Type B pancreatic cell (in vitro differentiated cells): ENCODE measurements at regions not wholly inside any gene's neighbourhood (a gene's known extent, or its start where the extent isn't known, plus 50 kb on each side); places are given as distances from the start of the nearest gene placed in this dataset.

Experiments used
- DNase-seq: peaks from one replicate; pipeline ENCODE4 v3.0.0; 2021; ENCODE audit warnings: mixed read lengths; ENCODE audit not compliant: unreplicated experiment; ENCODE audit errors: extremely low spot score
- H3K27ac Mint-ChIP-seq: 2 replicates; pipeline ENCODE4 v1.8.0; 2021; ENCODE audit warnings: mild to moderate bottlenecking, mixed read lengths
- H3K27me3 Mint-ChIP-seq: 2 replicates; pipeline ENCODE4 v1.8.0; 2021; ENCODE audit warnings: mixed read lengths
- H3K36me3 Mint-ChIP-seq: 2 replicates; pipeline ENCODE4 v1.8.0; 2021; ENCODE audit warnings: mixed read lengths
- H3K4me1 Mint-ChIP-seq: one replicate; pipeline ENCODE4 v1.8.0; 2021; ENCODE audit warnings: mixed read lengths; ENCODE audit not compliant: unreplicated experiment
- H3K4me3 Mint-ChIP-seq: 2 replicates; pipeline ENCODE4 v1.8.0; 2021; ENCODE audit warnings: mild to moderate bottlenecking, mixed read lengths
- H3K9me3 Mint-ChIP-seq: 2 replicates; pipeline ENCODE4 v1.8.0; 2021; ENCODE audit warnings: mixed read lengths
- CTCF ChIP-seq: fragments of 200-600 bp; sonication (generic); conservative IDR thresholded peaks from 2 replicates; pipeline ENCODE4 v1.5.0; 2021; ENCODE audit warnings: antibody characterized with exemption, mild to moderate bottlenecking

GRCh38 chr22:47883757-47884156 is 1121.3 kb downstream of the TBC1D22A start:
- no peak for TF ChIP-seq CTCF
- Mint-ChIP-seq H3K4me1 (no peaks in the 10 kb centered on the region), H3K27ac (no peak overlapping the region), H3K36me3 (no peaks in the 10 kb centered on the region), H3K9me3 (no peaks in the 10 kb centered on the region), H3K27me3 (no peaks in the 10 kb centered on the region), H3K4me3 (no peak overlapping the region)
- no peak for DNase-seq

- Mint-ChIP-seq H3K27me3 (no peaks in the 10 kb centered on the region), H3K36me3 (no peaks in the 10 kb centered on the region)
These were observed 1116.9 kb downstream of the TBC1D22A start for GRCh38 chr22:47879346-47879745.

GRCh38 chr22:47878460-47878859 is 1116.0 kb downstream of the TBC1D22A start:
- Mint-ChIP-seq H3K4me3 (no peak overlapping the region), H3K27ac (no peak overlapping the region), H3K9me3 (no peaks in the 10 kb centered on the region), H3K27me3 (no peaks in the 10 kb centered on the region), H3K36me3 (no peaks in the 10 kb centered on the region), H3K4me1 (no peaks in the 10 kb centered on the region)
- no peak for DNase-seq
- no peak for TF ChIP-seq CTCF

More at GRCh38 chr22:47879346-47879745, 1116.9 kb downstream of the TBC1D22A start:
- H3K4me3 Mint-ChIP-seq, result no peak overlapping the region
- no peak for DNase-seq
- no peak for TF ChIP-seq CTCF
- no peaks in the 10 kb centered on the region for H3K4me1 Mint-ChIP-seq
- H3K27ac Mint-ChIP-seq, result no peak overlapping the region
- no peaks in the 10 kb centered on the region for H3K9me3 Mint-ChIP-seq

- no peak for DNase-seq
- Mint-ChIP-seq H3K27ac (no peak overlapping the region), H3K9me3 (no peaks in the 10 kb centered on the region), H3K27me3 (no peaks in the 10 kb centered on the region), H3K36me3 (no peaks in the 10 kb centered on the region), H3K4me3 (no peak overlapping the region), H3K4me1 (no peaks in the 10 kb centered on the region)
- TF ChIP-seq CTCF, result no peak
These were observed 1110.5 kb downstream of the TBC1D22A start for GRCh38 chr22:47872761-47873535.

- Mint-ChIP-seq H3K4me3 (no peak overlapping the region), H3K9me3 (no peaks in the 10 kb centered on the region), H3K4me1 (no peaks in the 10 kb centered on the region), H3K36me3 (no peaks in the 10 kb centered on the region), H3K27me3 (no peaks in the 10 kb centered on the region), H3K27ac (no peak overlapping the region)
- TF ChIP-seq CTCF, result no peak
- DNase-seq, result no peak
These were observed 1103.2 kb downstream of the TBC1D22A start for GRCh38 chr22:47865626-47866025.
